PC-3 (cell line): ENCODE measurements at regions not wholly inside any gene's neighbourhood (a gene's known extent, or its start where the extent isn't known, plus 50 kb on each side); places are given as distances from the start of the nearest gene placed in this dataset.

ENCODE experiments used
- ATAC-seq: fragments of 200-7000 bp; cut with Tn5 transposase; 2 replicates; pipeline ENCODE4 v1.9.1; 2020; ENCODE audit warnings: mild to moderate bottlenecking, moderate library complexity
- BruUV-seq: library from RNA; stranded (reverse); fragments of 400-500 nt; replicated peaks from 2 replicates; lab custom pipeline; 2021; lab: Mats Ljungman, UMichigan
- CTCF ChIA-PET: fragments of 300-600 bp; sonication (Branson Sonifier 250); formaldehyde crosslinking; loops from one replicate; lab custom pipeline; 2022; ENCODE audit warnings: antibody characterized with exemption; lab: Charles Lee
- POLR2A ChIA-PET: fragments of 300-600 bp; sonication (Branson Sonifier 250); formaldehyde crosslinking; loops from one replicate; lab custom pipeline; 2022; ENCODE audit warnings: antibody characterized with exemption; ENCODE audit not compliant: unreplicated experiment; lab: Charles Lee
- DNase-seq: peaks from one replicate; pipeline ENCODE4 v3.0.0-alpha.2; 2015
- H2AFZ ChIP-seq: fragments of 300-600 bp; sonication (generic); 2 replicates; pipeline ENCODE4 v1.6.0; 2016; ENCODE audit warnings: antibody characterized with exemption, low read length
- H3F3A ChIP-seq: fragments of 300-600 bp; sonication (generic); one replicate; pipeline ENCODE4 v1.6.0; 2017; ENCODE audit warnings: antibody characterized with exemption, low read length, control low read depth, mild to moderate bottlenecking; ENCODE audit not compliant: unreplicated experiment
- H3K27ac ChIP-seq: fragments of 300-600 bp; sonication (generic); 2 replicates; pipeline ENCODE4 v1.5.1; 2016; ENCODE audit warnings: mild to moderate bottlenecking, low read length
- H3K27me3 ChIP-seq: fragments of 300-600 bp; sonication (generic); 2 replicates; pipeline ENCODE4 v1.6.1; 2016; ENCODE audit warnings: low read length, mixed read lengths
- H3K36me3 ChIP-seq: fragments of 300-600 bp; sonication (generic); 2 replicates; pipeline ENCODE4 v1.6.1; 2016; ENCODE audit warnings: low read depth, mixed run types, low read length, mixed read lengths
- H3K4me1 ChIP-seq: fragments of 300-600 bp; sonication (generic); 2 replicates; pipeline ENCODE4 v1.5.1; 2016; ENCODE audit warnings: low read length; ENCODE audit not compliant: insufficient read depth
- H3K4me2 ChIP-seq: fragments of 300-600 bp; sonication (generic); 2 replicates; pipeline ENCODE4 v1.6.0; 2016; ENCODE audit warnings: low read length
- H3K4me3 ChIP-seq: fragments of 300-600 bp; sonication (generic); 2 replicates; pipeline ENCODE4 v1.5.1; 2016; ENCODE audit warnings: mild to moderate bottlenecking, low read length, mixed read lengths
- H3K79me2 ChIP-seq: fragments of 300-600 bp; sonication (generic); 2 replicates; pipeline ENCODE4 v1.6.1; 2017; ENCODE audit warnings: low read length, mixed read lengths
- H3K9ac ChIP-seq: fragments of 300-600 bp; sonication (generic); 2 replicates; pipeline ENCODE4 v1.6.0; 2016; ENCODE audit warnings: mild to moderate bottlenecking, low read length
- H3K9me2 ChIP-seq: fragments of 300-600 bp; sonication (generic); replicated peaks from 2 replicates; pipeline ENCODE4 v1.6.1; 2016; ENCODE audit warnings: mixed run types, low read length, mixed read lengths
- H3K9me3 ChIP-seq: fragments of 300-600 bp; sonication (generic); 2 replicates; pipeline ENCODE4 v1.6.1; 2016; ENCODE audit warnings: low read length, mixed read lengths
- H4K20me1 ChIP-seq: fragments of 300-600 bp; sonication (generic); 2 replicates; pipeline ENCODE4 v1.6.1; 2016; ENCODE audit warnings: low read length, mixed read lengths
- CTCF ChIP-seq: fragments of 300-600 bp; sonication (generic); conservative IDR thresholded peaks from 2 replicates; pipeline ENCODE4 v1.5.1; 2017; ENCODE audit warnings: antibody characterized with exemption, low read depth, mild to moderate bottlenecking, low read length
- EZH2 ChIP-seq: fragments of 300-600 bp; sonication (generic); IDR thresholded peaks from one replicate; pipeline ENCODE4 v1.6.1; 2017; ENCODE audit warnings: antibody characterized with exemption, mild to moderate bottlenecking, low read length; ENCODE audit not compliant: unreplicated experiment
- EZH2phosphoT487 ChIP-seq: fragments of 300-600 bp; sonication (generic); IDR thresholded peaks from 2 replicates; pipeline ENCODE4 v1.6.1; 2018; ENCODE audit warnings: mild to moderate bottlenecking, antibody characterized with exemption, low read length, borderline replicate concordance
- intact Hi-C: fragments of 100-400 bp; cut with micrococcal nuclease; formaldehyde crosslinking; loops from 2 replicates; pipeline ENCODE4 v1.9.0; 2023

GRCh38 chr19:31908496-31909225 is 436.7 kb upstream of the ZNF507 start:
- Histone ChIP-seq H3K27ac (no peak overlapping the region), H3F3A (no peaks in the 10 kb centered on the region), H3K27me3 (no peaks in the 10 kb centered on the region), H3K4me2 (no peak overlapping the region), H3K9me3 (no peaks in the 10 kb centered on the region), H4K20me1 (no peaks in the 10 kb centered on the region), H3K4me1 (no peaks in the 10 kb centered on the region), H2AFZ (no peak overlapping the region), H3K79me2 (no peaks in the 10 kb centered on the region), H3K36me3 (no peaks in the 10 kb centered on the region), H3K9ac (no peak overlapping the region), H3K9me2 (no peaks in the 10 kb centered on the region), H3K4me3 (no peak overlapping the region)
- CTCF ChIA-PET: no interaction called here
- no peak for ATAC-seq
- DNase-seq: no peak
- no TSS peak for BruUV-seq
- TF ChIP-seq EZH2: no peak
- TF ChIP-seq CTCF: no peak
- no peak for TF ChIP-seq EZH2phosphoT487
- intact Hi-C loops: no loop called here
- POLR2A ChIA-PET: no interaction called here

GRCh38 chr19:31910224-31910623 is 435.2 kb upstream of the ZNF507 start:
- intact Hi-C loops: no loop called here
- no peak for TF ChIP-seq EZH2
- no peak for TF ChIP-seq CTCF
- TF ChIP-seq EZH2phosphoT487: no peak
- no peak overlapping the region for H2AFZ ChIP-seq
- no peaks in the 10 kb centered on the region for H3K4me1 ChIP-seq
- H4K20me1 ChIP-seq: no peaks in the 10 kb centered on the region
- H3K36me3 ChIP-seq: no peaks in the 10 kb centered on the region
- H3F3A ChIP-seq: no peaks in the 10 kb centered on the region
- H3K4me3 ChIP-seq: no peak overlapping the region
- H3K27ac ChIP-seq: no peak overlapping the region
- no peaks in the 10 kb centered on the region for H3K27me3 ChIP-seq
- H3K9me2 ChIP-seq: no peaks in the 10 kb centered on the region
- no peak overlapping the region for H3K9ac ChIP-seq
- H3K79me2 ChIP-seq: no peaks in the 10 kb centered on the region
- DNase-seq (no peak), ATAC-seq (no peak)
- no peaks in the 10 kb centered on the region for H3K9me3 ChIP-seq
- H3K4me2 ChIP-seq: no peak overlapping the region
- POLR2A ChIA-PET: no interaction called here
- no TSS peak for BruUV-seq
- CTCF ChIA-PET: no interaction called here

GRCh38 chr19:31911577-31911976 is 433.8 kb upstream of the ZNF507 start:
- no peaks in the 10 kb centered on the region for H4K20me1 ChIP-seq
- CTCF ChIA-PET: no interaction called here
- no peak overlapping the region for H3K4me2 ChIP-seq
- no peak overlapping the region for H2AFZ ChIP-seq
- H3K9me3 ChIP-seq: no peaks in the 10 kb centered on the region
- H3K27me3 ChIP-seq: no peaks in the 10 kb centered on the region
- intact Hi-C loops: no loop called here
- H3K27ac ChIP-seq: no peak overlapping the region
- POLR2A ChIA-PET: no interaction called here
- no TSS peak for BruUV-seq
- no peaks in the 10 kb centered on the region for H3F3A ChIP-seq
- no peak overlapping the region for H3K9ac ChIP-seq
- no peaks in the 10 kb centered on the region for H3K9me2 ChIP-seq
- no peak overlapping the region for H3K4me3 ChIP-seq
- H3K79me2 ChIP-seq: no peaks in the 10 kb centered on the region
- TF ChIP-seq EZH2phosphoT487: no peak
- no peak for TF ChIP-seq EZH2
- TF ChIP-seq CTCF: no peak
- no peak for DNase-seq
- ATAC-seq: no peak
- H3K36me3 ChIP-seq: no peaks in the 10 kb centered on the region
- H3K4me1 ChIP-seq: no peaks in the 10 kb centered on the region
